Pancreas (tissue), 10 donors: ENCODE measurements at regions not wholly inside any gene's neighbourhood (a gene's known extent, or its start where the extent isn't known, plus 50 kb on each side); places are given as distances from the start of the nearest gene placed in this dataset.

Experiments used
- ATAC-seq, 4 donors: fragments of 200-7000 bp; cut with Tn5 transposase; one replicate each; pipeline versions ENCODE4 v1.8.0 to v1.9.1; 2020; ENCODE audit warnings: mild to moderate bottlenecking in 4 of 4, moderate library complexity in 4 of 4
- DNase-seq, 6 donors: peaks; one replicate each; pipeline ENCODE4 v3.0.0-alpha.2; 2020
- FAIRE-seq: peaks from 2 replicates; lab custom pipeline; 2012; peaks lifted over from hg19 to GRCh38; lab: Jason Lieb, UNC
- H3K27ac ChIP-seq, 4 donors: fragments of 200-600 bp; sonication (generic); 1 replicate in 3 of 4; 2 replicates in 1 of 4; pipeline versions ENCODE4 v1.5.0 to v1.8.0; 2020
- H3K27me3 ChIP-seq, 4 donors: fragments of 200-600 bp; one replicate each; pipeline ENCODE4 v1.8.0; 2021
- H3K36me3 ChIP-seq, 3 donors: fragments of 200-600 bp; sonication (generic) in 1 of 3; one replicate each; pipeline versions ENCODE4 v1.5.0 to v1.8.0; 2020 to 2021
- H3K4me1 ChIP-seq, 3 donors: fragments of 200-600 bp; one replicate each; pipeline ENCODE4 v1.8.0; 2021
- H3K4me3 ChIP-seq, 4 donors: fragments of 200-600 bp; sonication (generic) in 2 of 4; one replicate each; pipeline versions ENCODE4 v1.5.0 to v1.8.0; 2020 to 2021
- H3K9me3 ChIP-seq, 4 donors: fragments of 200-600 bp; one replicate each; pipeline ENCODE4 v1.8.0; 2021
- CTCF ChIP-seq, 4 donors: fragments of 200-600 bp; sonication (generic) in 3 of 4; IDR thresholded peaks; one replicate each; pipeline versions ENCODE4 v1.5.0 to v1.8.0; 2021; ENCODE audit warnings: antibody characterized with exemption in 4 of 4
- WGBS, 2 donors: extraction: QIAGEN DNeasy Blood & Tissue Kit; methylation state at CpG; one replicate each; pipeline ENCODE4 v1.1.7; 2013; 5-methylcytosine and 5-hydroxymethylcytosine counted together
- intact Hi-C, 3 donors: fragments of 100-400 bp; cut with DNase I; formaldehyde crosslinking; loops; one replicate each; pipeline versions ENCODE4 v1.11.1 to v1.14.2; 2022
- donor health status: healthy with polysubstance abuse.
- donor health status: DM: no; HTN: no; CAD: no; lungs with moderate emphysema.
- donor health status: DM: no; HTN: no; CAD: no.
- donor health status: control.
- donor health status: control.
- donor health status: Bipolar disorder and iron deficiency.
- donor health status: DM: yes; HTN: yes; CAD: no.
- donor health status: DM: no; HTN: no; CAD: no.
- donor health status: DM: no; HTN: no; CAD: no.
- donor health status: DM: yes; HTN: yes; CAD: no.

- ATAC-seq (no peak), DNase-seq (no peak), FAIRE-seq (no peak)
- Histone ChIP-seq H3K27me3 (no peaks in the 10 kb centered on the region), H3K36me3 (no peaks in the 10 kb centered on the region), H3K4me1 (no peaks in the 10 kb centered on the region), H3K4me3 (no peak overlapping the region), H3K9me3 (no peaks in the 10 kb centered on the region), H3K27ac (no peak overlapping the region)
- intact Hi-C loops = no loop called here
- WGBS, 2 donors = 67 to 76% methylated on average over 1 of the region's 1 CpG
- TF ChIP-seq CTCF (IDR thresholded peaks at IDR 0.05) = no peak
Measured at GRCh38 chr6:48977573-48977972, 485.5 kb downstream of the MMUT start.

GRCh38 chr6:48973491-48973890 is 489.6 kb downstream of the MMUT start:
- FAIRE-seq = no peak
- no peak overlapping the region for H3K27ac ChIP-seq
- WGBS, 2 donors = 49 to 88% methylated on average over 1 of the region's 1 CpG
- intact Hi-C loops = no loop called here
- no peaks in the 10 kb centered on the region for H3K36me3 ChIP-seq
- TF ChIP-seq CTCF (IDR thresholded peaks at IDR 0.05) = no peak
- ATAC-seq = no peak
- no peaks in the 10 kb centered on the region for H3K9me3 ChIP-seq
- no peaks in the 10 kb centered on the region for H3K4me1 ChIP-seq
- no peak for DNase-seq
- no peaks in the 10 kb centered on the region for H3K27me3 ChIP-seq
- H3K4me3 ChIP-seq = no peak overlapping the region

GRCh38 chr6:48961781-48962415 is 501.2 kb downstream of the MMUT start:
- 49 to 63% methylated on average over 4 of the region's 4 CpGs for WGBS, 2 donors
- Histone ChIP-seq H3K36me3 (no peaks in the 10 kb centered on the region), H3K4me1 (no peaks in the 10 kb centered on the region), H3K9me3 (no peaks in the 10 kb centered on the region), H3K4me3 (no peak overlapping the region), H3K27me3 (no peaks in the 10 kb centered on the region), H3K27ac (no peak overlapping the region)
- no peak for FAIRE-seq
- intact Hi-C loops = no loop called here
- ATAC-seq = no peak
- DNase-seq = no peak
- TF ChIP-seq CTCF (IDR thresholded peaks at IDR 0.05) = no peak

- DNase-seq = no peak
- H3K36me3 ChIP-seq = no peaks in the 10 kb centered on the region
- no peaks in the 10 kb centered on the region for H3K4me1 ChIP-seq
- TF ChIP-seq CTCF (IDR thresholded peaks at IDR 0.05) = no peak
- H3K9me3 ChIP-seq = no peaks in the 10 kb centered on the region
- H3K27me3 ChIP-seq = no peaks in the 10 kb centered on the region
- 17 to 18% methylated on average over 6 of the region's 6 CpGs for WGBS, 2 donors
- no peak for FAIRE-seq
- ATAC-seq = no peak
- no peak overlapping the region for H3K27ac ChIP-seq
- intact Hi-C loops = no loop called here
- no peak overlapping the region for H3K4me3 ChIP-seq
Measured at GRCh38 chr6:48959251-48960060, 503.6 kb downstream of the MMUT start.

- Histone ChIP-seq H3K36me3 (no peaks in the 10 kb centered on the region), H3K4me1 (no peaks in the 10 kb centered on the region), H3K4me3 (no peak overlapping the region), H3K9me3 (no peaks in the 10 kb centered on the region), H3K27me3 (no peaks in the 10 kb centered on the region), H3K27ac (no peak overlapping the region)
- FAIRE-seq (no peak), DNase-seq (no peak), ATAC-seq (no peak)
- intact Hi-C loops = no loop called here
- 53 to 57% methylated on average over 5 of the region's 5 CpGs for WGBS, 2 donors
- no peak for TF ChIP-seq CTCF (IDR thresholded peaks at IDR 0.05)
Measured at GRCh38 chr6:48957781-48958180, 505.3 kb downstream of the MMUT start.
